K562 (cell line): ENCODE measurements at regions not wholly inside any gene's neighbourhood (a gene's known extent, or its start where the extent isn't known, plus 50 kb on each side); places are given as distances from the start of the nearest gene placed in this dataset.

Source experiments
- ATAC-seq: fragments of 200-7000 bp; cut with Tn5 transposase; 3 replicates; pipeline ENCODE4 v1.9.1; 2020; ENCODE audit warnings: moderate library complexity
- BruUV-seq: library from RNA; stranded (reverse); fragments of 400-500 nt; replicated peaks from 2 replicates; lab custom pipeline; 2021; lab: Mats Ljungman, UMichigan
- CTCF ChIA-PET: fragments of 300-600 bp; formaldehyde crosslinking; extraction: SDS; loops from one replicate; lab custom pipeline; 2021; ENCODE audit warnings: low intra/inter-chr PET ratio; lab: Yijun Ruan, JAX
- POLR2A ChIA-PET: fragments of 300-600, 350-650 bp; sonication (Branson Sonifier 250); formaldehyde crosslinking; extraction: SDS; loops from one replicate; lab custom pipeline; 2021; ENCODE audit warnings: antibody characterized with exemption, inconsistent platforms; lab: Yijun Ruan, JAX
- DNase-seq, 4 experiments: peaks; one replicate each; pipeline versions ENCODE4 v3.0.0 to v3.0.0-alpha.2; 2011 to 2018; ENCODE audit warnings: low spot score in 3 of 4, mixed read lengths in 3 of 4; ENCODE audit errors: extremely low read depth in 1 of 4
- FAIRE-seq: peaks from 2 replicates; lab custom pipeline; 2011; peaks lifted over from hg19 to GRCh38; lab: Jason Lieb, UNC
- H2AFZ ChIP-seq: 2 replicates; pipeline ENCODE4 v1.6.0; 2011; ENCODE audit warnings: low read depth, low read length, control low read depth, inconsistent platforms
- H3K27ac ChIP-seq: fragments of 200-600 bp; 3 replicates; pipeline ENCODE4 v1.8.0; 2011; ENCODE audit warnings: low read depth, mild to moderate bottlenecking, control low read depth, inconsistent platforms, low read length, moderate library complexity, mixed read lengths; ENCODE audit errors: extremely low read depth
- H3K27me3 ChIP-seq, 2 experiments: fragments of 300-600 bp in 1 of 2; 2 replicates in 1 of 2; 3 replicates in 1 of 2; pipeline versions ENCODE4 v1.6.0 to v1.8.0; 2011; ENCODE audit warnings: inconsistent platforms in 2 of 2, low read length in 2 of 2, mild to moderate bottlenecking in 1 of 2, mixed read lengths in 1 of 2, moderate library complexity in 1 of 2; ENCODE audit not compliant: control insufficient read depth in 2 of 2, insufficient read depth in 2 of 2
- H3K36me3 ChIP-seq: fragments of 300-600 bp; 3 replicates; pipeline ENCODE4 v1.8.0; 2011; ENCODE audit warnings: mild to moderate bottlenecking, low read length, inconsistent platforms; ENCODE audit not compliant: control insufficient read depth, insufficient read depth
- H3K4me1 ChIP-seq, 2 experiments: fragments of 200-600 bp in 1 of 2; replicated peaks in 1 of 2; 2 replicates in 1 of 2; 3 replicates in 1 of 2; pipeline versions ENCODE4 v1.5.1 to v1.8.0; 2011; ENCODE audit warnings: inconsistent platforms in 2 of 2, low read length in 2 of 2, mild to moderate bottlenecking in 1 of 2, mixed read lengths in 1 of 2, moderate library complexity in 1 of 2; ENCODE audit not compliant: control insufficient read depth in 2 of 2, insufficient read depth in 2 of 2
- H3K4me2 ChIP-seq: 2 replicates; pipeline ENCODE4 v1.6.1; 2011; ENCODE audit warnings: low read length, control low read depth, inconsistent platforms, mixed read lengths; ENCODE audit not compliant: insufficient read depth
- H3K4me3 ChIP-seq: fragments of 200-600 bp; sonication (generic), shearing (Covaris generic); 2 replicates; pipeline ENCODE4 v1.5.1; 2016; ENCODE audit warnings: control low read depth, inconsistent platforms
- H3K79me2 ChIP-seq: fragments of 200-600 bp; 3 replicates; pipeline ENCODE4 v1.8.0; 2011; ENCODE audit warnings: low read length, inconsistent platforms; ENCODE audit not compliant: control insufficient read depth, insufficient read depth
- H3K9ac ChIP-seq, 2 experiments: 2 replicates each; pipeline versions ENCODE4 v1.6.0 to v1.6.1; 2011; ENCODE audit warnings: low read depth in 2 of 2, low read length in 2 of 2, control low read depth in 1 of 2, inconsistent platforms in 1 of 2, mild to moderate bottlenecking in 1 of 2, mixed read lengths in 1 of 2; ENCODE audit not compliant: insufficient read depth in 1 of 2
- H3K9me1 ChIP-seq: one replicate; pipeline ENCODE4 v1.6.0; 2011; ENCODE audit warnings: inconsistent platforms, mild to moderate bottlenecking, low read length, moderate library complexity; ENCODE audit not compliant: control insufficient read depth, insufficient read depth
- H3K9me3 ChIP-seq: replicated peaks from 2 replicates; pipeline ENCODE4 v1.5.1; 2011; ENCODE audit warnings: low read depth, low read length, inconsistent platforms; ENCODE audit not compliant: control insufficient read depth, insufficient read depth
- H4K20me1 ChIP-seq: replicated peaks from 2 replicates; pipeline ENCODE4 v1.6.1; 2011; ENCODE audit warnings: low read length, inconsistent platforms, mixed read lengths; ENCODE audit not compliant: control insufficient read depth, insufficient read depth
- BRD9 ChIP-seq: fragments of 450-650 bp; IDR thresholded peaks from 2 replicates; pipeline ENCODE4 v1.6.1; 2018; ENCODE audit warnings: low read depth; ENCODE audit not compliant: partially characterized antibody
- ETV1 ChIP-seq: fragments of 450-650 bp; conservative IDR thresholded peaks from 2 replicates; pipeline ENCODE4 v1.6.1; 2016; ENCODE audit warnings: missing genetic modification characterization, control low read depth, low read depth, missing compliant biosample characterization
- IRF2 ChIP-seq: sonication (generic); formaldehyde crosslinking; IDR thresholded peaks from 2 replicates; pipeline ENCODE4 v1.8.1; 2022; ENCODE audit warnings: mild to moderate bottlenecking, missing genetic modification reagents
- MITF ChIP-seq: IDR thresholded peaks from 2 replicates; pipeline ENCODE4 v1.6.1; 2014; ENCODE audit warnings: antibody characterized with exemption
- USF2 ChIP-seq: sonication (generic); formaldehyde crosslinking; IDR thresholded peaks from 2 replicates; pipeline ENCODE4 v1.5.0; 2020; ENCODE audit warnings: missing genetic modification reagents
- ZNF347 ChIP-seq: fragments of 450-650 bp; formaldehyde crosslinking; IDR thresholded peaks from 2 replicates; pipeline ENCODE4 v1.4.0; 2020; ENCODE audit warnings: low read depth, mild to moderate bottlenecking, moderate library complexity
- ZNF41 ChIP-seq: fragments of 250-450 bp; sonication (Bioruptor Pico); conservative IDR thresholded peaks from 2 replicates; pipeline ENCODE4 v1.4.0; 2020; ENCODE audit warnings: mild to moderate bottlenecking
- ZNF830 ChIP-seq: fragments of 250-450 bp; sonication (Bioruptor Pico); IDR thresholded peaks from 2 replicates; pipeline ENCODE4 v1.5.0; 2021; ENCODE audit warnings: mild to moderate bottlenecking
- in situ Hi-C: fragments of 300-500 bp; cut with MboI; formaldehyde crosslinking; loops from 4 replicates; pipeline ENCODE4 v1.15.0; 2018; ENCODE audit warnings: inconsistent platforms, mixed read lengths
- intact Hi-C: fragments of 100-400 bp; cut with micrococcal nuclease; formaldehyde crosslinking; loops from 2 replicates; pipeline ENCODE4 v1.14.2; 2022

GRCh38 chr6:86045038-86045437, 402.4 kb upstream of the SYNCRIP start:
- TF ChIP-seq ETV1 (no peak), IRF2 (CRISPR knock-in tag) (no peak), ZNF830 (no peak), BRD9 (no peak), ZNF347 (CRISPR knock-in tag) (no peak)
- Histone ChIP-seq H3K79me2 (no peaks in the 10 kb centered on the region), H3K9ac (no peak overlapping the region), H2AFZ (no peak overlapping the region), H3K4me3 (no peak overlapping the region), H4K20me1 (no peaks in the 10 kb centered on the region), H3K9me1 (no peaks in the 10 kb centered on the region), H3K9me3 (no peaks in the 10 kb centered on the region), H3K36me3 (no peaks in the 10 kb centered on the region), H3K4me1 (no peaks in the 10 kb centered on the region), H3K4me2 (no peak overlapping the region), H3K27me3 (no peaks in the 10 kb centered on the region), H3K27ac (no peak overlapping the region)
- CTCF ChIA-PET, result no interaction called here
- DNase-seq, result no peak
- intact Hi-C loops, result no loop called here
- no TSS peak for BruUV-seq
- POLR2A ChIA-PET, result no interaction called here
- FAIRE-seq, result no peak
- no peak for ATAC-seq
- in situ Hi-C loops, result no loop called here

GRCh38 chr6:86042214-86042613, 399.5 kb upstream of the SYNCRIP start:
- Histone ChIP-seq H3K4me3 (no peak overlapping the region), H3K4me2 (no peak overlapping the region), H3K9me3 (no peaks in the 10 kb centered on the region), H3K9ac (no peak overlapping the region), H3K9me1 (no peaks in the 10 kb centered on the region), H3K27me3 (no peaks in the 10 kb centered on the region), H3K27ac (no peak overlapping the region), H4K20me1 (no peaks in the 10 kb centered on the region), H2AFZ (no peak overlapping the region), H3K4me1 (no peaks in the 10 kb centered on the region), H3K79me2 (no peaks in the 10 kb centered on the region), H3K36me3 (no peaks in the 10 kb centered on the region)
- BruUV-seq, result no TSS peak
- intact Hi-C loops (no loop called here), in situ Hi-C loops (no loop called here)
- POLR2A ChIA-PET, result no interaction called here
- TF ChIP-seq MITF (no peak), ZNF41 (CRISPR knock-in tag) (no peak), USF2 (CRISPR knock-in tag) (no peak)
- ATAC-seq, result no peak
- FAIRE-seq, result no peak
- CTCF ChIA-PET, result no interaction called here
- DNase-seq, result no peak
